Pancreas (tissue), 10 donors: ENCODE measurements at regions not wholly inside any gene's neighbourhood (a gene's known extent, or its start where the extent isn't known, plus 50 kb on each side); places are given as distances from the start of the nearest gene placed in this dataset.
A peak's percentile ranks its signal among the peaks of the same experiment; 100 is the strongest.

Experiments used
- ATAC-seq, 4 donors: fragments of 200-7000 bp; cut with Tn5 transposase; one replicate each; pipeline versions ENCODE4 v1.8.0 to v1.9.1; 2020; ENCODE audit warnings: mild to moderate bottlenecking in 4 of 4, moderate library complexity in 4 of 4
- DNase-seq, 6 donors: peaks; one replicate each; pipeline ENCODE4 v3.0.0-alpha.2; 2020
- FAIRE-seq: peaks from 2 replicates; lab custom pipeline; 2012; peaks lifted over from hg19 to GRCh38; lab: Jason Lieb, UNC
- H3K27ac ChIP-seq, 4 donors: fragments of 200-600 bp; sonication (generic); 1 replicate in 3 of 4; 2 replicates in 1 of 4; pipeline versions ENCODE4 v1.5.0 to v1.8.0; 2020
- H3K27me3 ChIP-seq, 4 donors: fragments of 200-600 bp; one replicate each; pipeline ENCODE4 v1.8.0; 2021
- H3K36me3 ChIP-seq, 3 donors: fragments of 200-600 bp; sonication (generic) in 1 of 3; one replicate each; pipeline versions ENCODE4 v1.5.0 to v1.8.0; 2020 to 2021
- H3K4me1 ChIP-seq, 3 donors: fragments of 200-600 bp; one replicate each; pipeline ENCODE4 v1.8.0; 2021
- H3K4me3 ChIP-seq, 4 donors: fragments of 200-600 bp; sonication (generic) in 2 of 4; one replicate each; pipeline versions ENCODE4 v1.5.0 to v1.8.0; 2020 to 2021
- H3K9me3 ChIP-seq, 4 donors: fragments of 200-600 bp; one replicate each; pipeline ENCODE4 v1.8.0; 2021
- WGBS, 2 donors: extraction: QIAGEN DNeasy Blood & Tissue Kit; methylation state at CpG; one replicate each; pipeline ENCODE4 v1.1.7; 2013; 5-methylcytosine and 5-hydroxymethylcytosine counted together
- intact Hi-C, 3 donors: fragments of 100-400 bp; cut with DNase I; formaldehyde crosslinking; loops; one replicate each; pipeline versions ENCODE4 v1.11.1 to v1.14.2; 2022
- TF ChIP-seq, protein P1 (sequence below), 4 donors: fragments of 200-600 bp; sonication (generic) in 3 of 4; IDR thresholded peaks; one replicate each; pipeline versions ENCODE4 v1.5.0 to v1.8.0; 2021; ENCODE audit warnings: antibody characterized with exemption in 4 of 4
- donor health status: healthy with polysubstance abuse.
- donor health status: DM: no; HTN: no; CAD: no; lungs with moderate emphysema.
- donor health status: DM: no; HTN: no; CAD: no.
- donor health status: control.
- donor health status: control.
- donor health status: Bipolar disorder and iron deficiency.
- donor health status: DM: yes; HTN: yes; CAD: no.
- donor health status: DM: no; HTN: no; CAD: no.
- donor health status: DM: no; HTN: no; CAD: no.
- donor health status: DM: yes; HTN: yes; CAD: no.

GRCh38 chr14:55891692-55892091 is 226.5 kb upstream of the PELI2 start:
- Histone ChIP-seq H3K36me3 (no peaks in the 10 kb centered on the region), H3K27me3 (no peaks in the 10 kb centered on the region), H3K9me3 (no peaks in the 10 kb centered on the region), H3K27ac (no peak overlapping the region), H3K4me1 (peaks cover 4 to 10% (median 5%) of the 10 kb centered on the region in 3 donors), H3K4me3 (no peak overlapping the region)
- 78 to 86% methylated on average over 6 of the region's 6 CpGs for WGBS, 2 donors
- TF ChIP-seq, protein P1, sequence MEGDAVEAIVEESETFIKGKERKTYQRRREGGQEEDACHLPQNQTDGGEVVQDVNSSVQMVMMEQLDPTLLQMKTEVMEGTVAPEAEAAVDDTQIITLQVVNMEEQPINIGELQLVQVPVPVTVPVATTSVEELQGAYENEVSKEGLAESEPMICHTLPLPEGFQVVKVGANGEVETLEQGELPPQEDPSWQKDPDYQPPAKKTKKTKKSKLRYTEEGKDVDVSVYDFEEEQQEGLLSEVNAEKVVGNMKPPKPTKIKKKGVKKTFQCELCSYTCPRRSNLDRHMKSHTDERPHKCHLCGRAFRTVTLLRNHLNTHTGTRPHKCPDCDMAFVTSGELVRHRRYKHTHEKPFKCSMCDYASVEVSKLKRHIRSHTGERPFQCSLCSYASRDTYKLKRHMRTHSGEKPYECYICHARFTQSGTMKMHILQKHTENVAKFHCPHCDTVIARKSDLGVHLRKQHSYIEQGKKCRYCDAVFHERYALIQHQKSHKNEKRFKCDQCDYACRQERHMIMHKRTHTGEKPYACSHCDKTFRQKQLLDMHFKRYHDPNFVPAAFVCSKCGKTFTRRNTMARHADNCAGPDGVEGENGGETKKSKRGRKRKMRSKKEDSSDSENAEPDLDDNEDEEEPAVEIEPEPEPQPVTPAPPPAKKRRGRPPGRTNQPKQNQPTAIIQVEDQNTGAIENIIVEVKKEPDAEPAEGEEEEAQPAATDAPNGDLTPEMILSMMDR (IDR thresholded peaks at IDR 0.05): no peak
- no peak for ATAC-seq
- intact Hi-C loops: no loop called here
- FAIRE-seq: no peak
- DNase-seq: no peak

GRCh38 chr14:55892906-55893305 is 225.3 kb upstream of the PELI2 start:
- FAIRE-seq: no peak
- no peaks in the 10 kb centered on the region for H3K9me3 ChIP-seq
- TF ChIP-seq, protein P1 (IDR thresholded peaks at IDR 0.05): no peak
- intact Hi-C loops: no loop called here
- ATAC-seq: no peak
- no peak overlapping the region for H3K27ac ChIP-seq
- WGBS, 2 donors: 70 to 75% methylated on average over 4 of the region's 4 CpGs
- H3K4me1 ChIP-seq: peaks cover 4 to 10% (median 5%) of the 10 kb centered on the region in 3 donors
- DNase-seq: no peak
- no peaks in the 10 kb centered on the region for H3K27me3 ChIP-seq
- H3K4me3 ChIP-seq: no peak overlapping the region
- no peaks in the 10 kb centered on the region for H3K36me3 ChIP-seq

- TF ChIP-seq, protein P1 (IDR thresholded peaks at IDR 0.05): no peak
- no peak for FAIRE-seq
- no peaks in the 10 kb centered on the region for H3K36me3 ChIP-seq
- intact Hi-C loops: no loop called here
- no peak for ATAC-seq
- no peak overlapping the region for H3K27ac ChIP-seq
- H3K9me3 ChIP-seq: no peaks in the 10 kb centered on the region
- H3K4me1 ChIP-seq: peaks cover 4 to 10% (median 5%) of the 10 kb centered on the region in 3 donors
- no peaks in the 10 kb centered on the region for H3K27me3 ChIP-seq
- WGBS, 2 donors: 92 to 96% methylated on average over 5 of the region's 5 CpGs
- H3K4me3 ChIP-seq: no peak overlapping the region
- no peak for DNase-seq
Measured at GRCh38 chr14:55893705-55894104, 224.5 kb upstream of the PELI2 start.

DNA sequence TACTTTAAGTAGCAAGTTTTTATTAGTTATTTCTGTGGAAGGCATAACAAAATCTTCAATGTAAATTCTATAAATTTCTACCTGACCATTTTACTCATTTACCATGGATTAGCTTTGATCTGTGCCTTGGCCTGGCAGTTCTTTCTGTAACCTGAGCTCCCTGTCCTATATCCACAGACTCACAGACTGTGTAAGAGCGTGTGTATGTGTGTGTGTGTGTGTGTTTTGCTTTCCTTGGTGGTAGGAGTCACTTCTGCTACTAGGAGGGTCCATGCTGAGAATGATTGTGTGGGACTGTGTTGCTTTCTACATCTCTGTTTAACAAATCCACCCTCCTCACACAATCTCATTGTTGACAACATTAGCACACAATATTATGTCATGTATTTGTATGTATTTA is 221.2 kb upstream of the PELI2 start:
- H3K4me3 ChIP-seq: no peak overlapping the region
- no peaks in the 10 kb centered on the region for H3K9me3 ChIP-seq
- TF ChIP-seq, protein P1 (IDR thresholded peaks at IDR 0.05): no peak
- DNase-seq (no peak), ATAC-seq (no peak), FAIRE-seq (no peak)
- 75 to 78% methylated on average over 1 of the region's 1 CpG for WGBS, 2 donors
- no peaks in the 10 kb centered on the region for H3K36me3 ChIP-seq
- no peak overlapping the region for H3K27ac ChIP-seq
- H3K27me3 ChIP-seq: no peaks in the 10 kb centered on the region
- no peaks in the 10 kb centered on the region for H3K4me1 ChIP-seq
- intact Hi-C loops: no loop called here

GRCh38 chr14:55898938-55899337 is 219.3 kb upstream of the PELI2 start:
- ATAC-seq: peak in 2 of 4 donors; percentile 42 to 56
- intact Hi-C loops: no loop called here

More at GRCh38 chr14:55898938-55899337, 219.3 kb upstream of the PELI2 start:
- 15 to 19% methylated on average over 1 of the region's 1 CpG for WGBS, 2 donors
- DNase-seq (no peak), FAIRE-seq (no peak)
- no peaks in the 10 kb centered on the region for H3K9me3 ChIP-seq
- TF ChIP-seq, protein P1 (IDR thresholded peaks at IDR 0.05): no peak
- H3K27me3 ChIP-seq: no peaks in the 10 kb centered on the region
- H3K4me1 ChIP-seq: no peaks in the 10 kb centered on the region
- H3K36me3 ChIP-seq: no peaks in the 10 kb centered on the region
- no peak overlapping the region for H3K4me3 ChIP-seq
- no peak overlapping the region for H3K27ac ChIP-seq
